ENCODE measurements at regions not wholly inside any gene's neighbourhood (a gene's known extent, or its start where the extent isn't known, plus 50 kb on each side); places are given as distances from the start of the nearest gene placed in this dataset.

GRCh38 chr14:98651037-98651436 is 621.0 kb downstream of the BCL11B start:
- TF ChIP-seq POLR2AphosphoS5 (IDR thresholded peaks at IDR 0.05), result no peak
- TF ChIP-seq CTCF (IDR thresholded peaks at IDR 0.05), result no peak

All from prostate gland (tissue), 2 donors.